Thoracic aorta (tissue), 2 donors: ENCODE measurements at regions not wholly inside any gene's neighbourhood (a gene's known extent, or its start where the extent isn't known, plus 50 kb on each side); places are given as distances from the start of the nearest gene placed in this dataset.

ENCODE experiments used
- ATAC-seq: fragments of 150-250 bp; one replicate; pipeline ENCODE4 v1.8.0; 2017; ENCODE audit warnings: low read depth; ENCODE audit not compliant: insufficient number of reproducible peaks, low FRiP score
- DNase-seq: peaks from one replicate; pipeline ENCODE4 v3.0.0-alpha.2; 2020; ENCODE audit warnings: low spot score
- H3K27ac ChIP-seq, 2 donors: fragments of 200-600 bp; sonication (generic); 1 replicate in 1 of 2; 2 replicates in 1 of 2; pipeline ENCODE4 v1.5.1; 2016; ENCODE audit warnings: mild to moderate bottlenecking in 2 of 2, moderate library complexity in 2 of 2
- H3K27me3 ChIP-seq: fragments of 200-600 bp; sonication (generic); replicated peaks from 2 replicates; pipeline ENCODE4 v1.6.0; 2016; ENCODE audit warnings: mild to moderate bottlenecking; ENCODE audit not compliant: insufficient read depth
- H3K36me3 ChIP-seq: fragments of 200-600 bp; sonication (generic); one replicate; pipeline ENCODE4 v1.5.1; 2016
- H3K4me1 ChIP-seq, 2 donors: fragments of 200-600 bp; sonication (generic); 1 replicate in 1 of 2; 2 replicates in 1 of 2; pipeline versions ENCODE4 v1.5.1 to v1.6.0; 2016; ENCODE audit warnings: low read depth in 2 of 2, mild to moderate bottlenecking in 1 of 2; ENCODE audit not compliant: control insufficient read depth in 1 of 2
- H3K4me3 ChIP-seq: fragments of 200-600 bp; sonication (generic); 2 replicates; pipeline ENCODE4 v1.5.1; 2016; ENCODE audit warnings: mild to moderate bottlenecking
- H3K9me3 ChIP-seq: fragments of 200-600 bp; sonication (generic); 2 replicates; pipeline ENCODE4 v1.5.1; 2016
- TF ChIP-seq, protein P1 (sequence below): fragments of 200-600 bp; sonication (generic); IDR thresholded peaks from one replicate; pipeline ENCODE4 v1.5.1; 2019; ENCODE audit warnings: antibody characterized with exemption

DNA sequence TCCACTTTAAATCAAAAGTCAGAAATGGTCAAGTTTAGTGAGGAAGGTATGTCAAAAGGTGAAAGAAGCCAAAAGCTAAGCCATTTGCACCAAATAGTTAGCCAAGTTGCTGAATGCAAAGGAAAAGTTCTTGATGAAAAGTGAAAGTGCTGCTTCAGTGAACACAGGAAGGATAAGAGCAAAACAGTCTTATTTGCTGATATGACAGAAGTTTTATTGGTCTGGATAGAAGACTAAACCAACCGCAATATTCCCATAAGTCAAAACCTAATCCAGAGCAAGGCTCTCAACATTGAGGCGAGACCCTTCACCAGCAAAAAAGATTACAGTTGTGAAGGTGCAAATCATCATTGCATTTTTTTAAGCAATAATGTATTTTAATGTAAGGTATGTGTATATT is 496.5 kb upstream of the LRATD1 start:
- Histone ChIP-seq H3K36me3 (no peaks in the 10 kb centered on the region), H3K9me3 (no peaks in the 10 kb centered on the region), H3K4me1 (no peaks in the 10 kb centered on the region), H3K4me3 (no peak overlapping the region), H3K27me3 (no peaks in the 10 kb centered on the region), H3K27ac (no peak overlapping the region)
- DNase-seq (no peak), ATAC-seq (no peak)
- TF ChIP-seq, protein P1, sequence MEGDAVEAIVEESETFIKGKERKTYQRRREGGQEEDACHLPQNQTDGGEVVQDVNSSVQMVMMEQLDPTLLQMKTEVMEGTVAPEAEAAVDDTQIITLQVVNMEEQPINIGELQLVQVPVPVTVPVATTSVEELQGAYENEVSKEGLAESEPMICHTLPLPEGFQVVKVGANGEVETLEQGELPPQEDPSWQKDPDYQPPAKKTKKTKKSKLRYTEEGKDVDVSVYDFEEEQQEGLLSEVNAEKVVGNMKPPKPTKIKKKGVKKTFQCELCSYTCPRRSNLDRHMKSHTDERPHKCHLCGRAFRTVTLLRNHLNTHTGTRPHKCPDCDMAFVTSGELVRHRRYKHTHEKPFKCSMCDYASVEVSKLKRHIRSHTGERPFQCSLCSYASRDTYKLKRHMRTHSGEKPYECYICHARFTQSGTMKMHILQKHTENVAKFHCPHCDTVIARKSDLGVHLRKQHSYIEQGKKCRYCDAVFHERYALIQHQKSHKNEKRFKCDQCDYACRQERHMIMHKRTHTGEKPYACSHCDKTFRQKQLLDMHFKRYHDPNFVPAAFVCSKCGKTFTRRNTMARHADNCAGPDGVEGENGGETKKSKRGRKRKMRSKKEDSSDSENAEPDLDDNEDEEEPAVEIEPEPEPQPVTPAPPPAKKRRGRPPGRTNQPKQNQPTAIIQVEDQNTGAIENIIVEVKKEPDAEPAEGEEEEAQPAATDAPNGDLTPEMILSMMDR = no peak

DNA sequence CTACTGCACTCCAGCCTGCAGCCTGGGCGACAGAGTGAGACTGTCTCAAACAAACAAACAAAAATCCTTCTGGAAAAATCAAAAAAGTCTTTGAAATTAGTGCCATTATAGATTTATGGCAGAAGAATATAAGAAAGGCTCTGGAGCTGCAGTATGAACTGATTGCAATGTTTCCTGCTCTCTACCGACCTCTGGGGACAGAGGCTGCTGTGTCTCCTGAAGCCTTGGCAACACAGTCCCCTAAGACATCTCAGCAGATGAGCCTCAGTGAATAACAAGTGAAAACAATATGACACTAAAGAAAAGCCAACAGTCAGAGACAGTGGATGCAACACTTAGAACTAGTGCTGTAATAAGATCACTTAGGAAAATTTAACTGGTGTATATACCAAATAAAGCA is 494.9 kb upstream of the LRATD1 start:
- H3K27me3 ChIP-seq = no peaks in the 10 kb centered on the region
- H3K4me3 ChIP-seq = no peak overlapping the region
- TF ChIP-seq, protein P1 = no peak
- H3K9me3 ChIP-seq = no peaks in the 10 kb centered on the region
- ATAC-seq = no peak
- H3K36me3 ChIP-seq = no peaks in the 10 kb centered on the region
- no peak overlapping the region for H3K27ac ChIP-seq
- no peak for DNase-seq
- no peaks in the 10 kb centered on the region for H3K4me1 ChIP-seq

DNA sequence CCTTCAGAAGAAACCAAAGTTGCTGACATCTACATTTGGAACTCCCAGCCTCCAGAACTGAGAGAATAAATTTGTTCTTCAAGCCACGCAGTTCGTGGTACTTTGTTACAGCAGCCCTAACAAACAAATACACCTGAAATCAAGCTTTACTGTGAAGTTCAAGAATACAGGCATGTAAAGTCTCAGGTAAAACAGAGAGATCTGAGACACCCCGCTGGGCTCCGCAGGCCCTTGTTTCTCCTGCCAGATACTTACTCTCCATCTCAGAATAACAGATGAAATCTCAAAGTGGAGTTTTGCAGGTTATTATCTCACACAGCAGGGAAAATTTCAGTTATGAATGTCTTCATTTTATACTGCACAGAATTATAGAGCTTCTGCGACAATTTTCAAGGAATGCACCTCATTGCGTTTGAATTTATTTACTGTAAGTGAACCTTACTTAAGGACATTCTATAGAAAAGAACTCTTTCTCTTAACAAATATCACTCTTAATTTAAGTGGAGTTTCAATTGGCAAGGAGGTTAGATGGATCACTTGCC is 492.4 kb upstream of the LRATD1 start:
- DNase-seq (no peak), ATAC-seq (no peak)
- Histone ChIP-seq H3K27me3 (no peaks in the 10 kb centered on the region), H3K4me3 (no peak overlapping the region), H3K9me3 (no peaks in the 10 kb centered on the region), H3K4me1 (no peaks in the 10 kb centered on the region), H3K36me3 (no peaks in the 10 kb centered on the region), H3K27ac (no peak overlapping the region)
- TF ChIP-seq, protein P1 = no peak

DNA sequence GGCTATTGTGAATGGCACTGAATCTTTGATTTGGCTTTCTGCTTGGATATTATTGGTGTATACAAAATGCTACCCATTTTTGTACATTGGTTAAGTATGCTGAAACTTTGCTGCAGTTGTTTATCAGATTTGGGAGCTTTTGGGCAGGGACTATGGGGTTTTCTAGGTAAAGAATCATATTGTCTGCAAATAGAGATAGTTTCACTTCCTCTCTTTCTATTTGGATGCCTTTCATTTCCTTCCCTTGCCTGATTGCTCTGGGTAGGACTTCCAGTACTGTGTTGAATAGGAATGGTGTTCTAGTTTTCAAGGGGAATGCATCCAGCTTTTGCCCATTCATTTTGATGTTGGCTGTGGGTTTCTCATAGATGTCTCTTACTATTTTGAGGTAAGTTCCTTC is 489.1 kb upstream of the LRATD1 start:
- H3K27ac ChIP-seq = no peak overlapping the region
- no peak overlapping the region for H3K4me3 ChIP-seq
- no peaks in the 10 kb centered on the region for H3K36me3 ChIP-seq
- ATAC-seq (no peak), DNase-seq (no peak)
- no peaks in the 10 kb centered on the region for H3K27me3 ChIP-seq
- H3K4me1 ChIP-seq = no peaks in the 10 kb centered on the region
- TF ChIP-seq, protein P1 = no peak
- H3K9me3 ChIP-seq = no peaks in the 10 kb centered on the region

DNA sequence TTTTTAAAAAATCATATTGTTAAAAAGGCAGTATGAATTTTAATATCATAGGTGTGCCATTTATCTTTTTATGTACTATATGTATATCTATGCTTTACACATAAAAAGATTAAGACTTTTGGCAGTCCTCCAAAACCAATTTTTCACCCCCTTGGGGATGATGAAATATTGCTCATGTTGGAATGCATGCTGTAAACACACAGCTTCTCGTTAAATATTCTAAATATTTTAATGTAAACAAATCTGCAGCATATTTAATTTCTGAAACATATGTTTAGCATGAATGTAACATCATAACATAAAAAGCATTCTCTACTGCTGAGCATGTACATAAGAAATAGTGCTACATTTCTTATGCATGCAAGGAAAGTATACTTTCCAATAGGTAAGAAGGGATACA is 484.3 kb upstream of the LRATD1 start:
- Histone ChIP-seq H3K4me3 (no peak overlapping the region), H3K9me3 (no peaks in the 10 kb centered on the region), H3K27ac (no peak overlapping the region), H3K4me1 (no peaks in the 10 kb centered on the region), H3K27me3 (no peaks in the 10 kb centered on the region), H3K36me3 (no peaks in the 10 kb centered on the region)
- ATAC-seq (no peak), DNase-seq (no peak)
- TF ChIP-seq, protein P1 = no peak
